GM12892 (cell line): ENCODE measurements at regions not wholly inside any gene's neighbourhood (a gene's known extent, or its start where the extent isn't known, plus 50 kb on each side); places are given as distances from the start of the nearest gene placed in this dataset.

Source experiments
- POLR2A ChIP-seq: IDR thresholded peaks from 2 replicates; pipeline ENCODE4 v1.6.1; 2011; ENCODE audit warnings: low read depth, low read length, control low read depth
- POLR2AphosphoS5 ChIP-seq: IDR thresholded peaks from 2 replicates; pipeline ENCODE4 v1.6.1; 2011; ENCODE audit warnings: low read depth, low read length, control low read depth
- TAF1 ChIP-seq: IDR thresholded peaks from 2 replicates; pipeline ENCODE4 v1.6.1; 2011; ENCODE audit warnings: low read depth, mild to moderate bottlenecking, control low read depth, low read length, borderline replicate concordance

DNA sequence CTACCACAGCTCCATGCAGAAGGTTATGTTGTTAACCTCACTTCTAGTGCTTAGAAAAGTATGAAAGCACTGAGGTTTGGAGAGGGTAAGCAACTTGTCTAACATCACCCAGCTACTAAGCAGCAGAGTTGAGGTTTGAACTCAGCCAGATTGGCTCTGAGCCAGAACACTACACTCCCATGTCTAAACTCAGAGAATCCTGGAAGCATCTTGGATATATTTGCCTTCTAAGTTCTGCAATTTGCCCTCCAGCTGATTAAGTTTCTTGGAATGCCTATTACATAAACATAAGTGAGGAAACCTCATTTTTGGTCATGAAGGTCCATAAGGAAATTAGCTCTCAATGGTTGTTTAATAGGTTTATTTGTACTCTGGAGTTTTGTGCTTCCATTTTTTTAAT is 78.1 kb upstream of the PHYHIPL start:
- TF ChIP-seq POLR2A: no peak
- TF ChIP-seq POLR2AphosphoS5: no peak
- no peak for TF ChIP-seq TAF1
